Uterus (tissue), 2 donors: ENCODE measurements at regions not wholly inside any gene's neighbourhood (a gene's known extent, or its start where the extent isn't known, plus 50 kb on each side); places are given as distances from the start of the nearest gene placed in this dataset.

Source experiments
- POLR2A ChIP-seq, 2 donors: fragments of 450-650 bp; IDR thresholded peaks; one replicate each; pipeline ENCODE4 v1.6.1; 2016; ENCODE audit warnings: antibody characterized with exemption in 2 of 2, mild to moderate bottlenecking in 1 of 2, moderate library complexity in 1 of 2
- TF ChIP-seq, protein P1 (sequence below), 4 experiments: fragments of 200-600 bp in 2 of 4; fragments of 450-650 bp in 2 of 4; sonication (generic) in 2 of 4; IDR thresholded peaks; one replicate each; pipeline ENCODE4 v1.5.1; 2016 to 2019; ENCODE audit warnings: antibody characterized with exemption in 4 of 4, mild to moderate bottlenecking in 2 of 4, moderate library complexity in 1 of 4

DNA sequence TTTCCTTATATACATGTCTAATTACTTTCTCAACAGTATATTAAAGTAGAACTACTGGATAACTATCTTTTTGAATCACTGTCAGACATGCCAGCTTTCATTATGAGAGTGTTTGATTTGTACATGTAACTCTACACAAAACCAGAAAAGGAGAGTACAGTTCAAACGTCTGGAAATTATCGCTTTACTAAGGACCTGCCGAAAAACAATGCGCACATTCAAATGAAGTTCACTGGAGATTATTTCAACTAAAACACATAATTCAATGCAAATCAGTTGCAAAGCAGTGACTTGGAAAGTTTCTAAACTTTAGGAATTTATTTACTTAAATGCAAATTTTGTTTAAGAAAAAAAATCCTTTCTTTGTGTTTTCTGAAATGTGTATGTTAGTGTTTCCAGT, 942.5 kb downstream of the EFNA5 start:
- TF ChIP-seq, protein P1, sequence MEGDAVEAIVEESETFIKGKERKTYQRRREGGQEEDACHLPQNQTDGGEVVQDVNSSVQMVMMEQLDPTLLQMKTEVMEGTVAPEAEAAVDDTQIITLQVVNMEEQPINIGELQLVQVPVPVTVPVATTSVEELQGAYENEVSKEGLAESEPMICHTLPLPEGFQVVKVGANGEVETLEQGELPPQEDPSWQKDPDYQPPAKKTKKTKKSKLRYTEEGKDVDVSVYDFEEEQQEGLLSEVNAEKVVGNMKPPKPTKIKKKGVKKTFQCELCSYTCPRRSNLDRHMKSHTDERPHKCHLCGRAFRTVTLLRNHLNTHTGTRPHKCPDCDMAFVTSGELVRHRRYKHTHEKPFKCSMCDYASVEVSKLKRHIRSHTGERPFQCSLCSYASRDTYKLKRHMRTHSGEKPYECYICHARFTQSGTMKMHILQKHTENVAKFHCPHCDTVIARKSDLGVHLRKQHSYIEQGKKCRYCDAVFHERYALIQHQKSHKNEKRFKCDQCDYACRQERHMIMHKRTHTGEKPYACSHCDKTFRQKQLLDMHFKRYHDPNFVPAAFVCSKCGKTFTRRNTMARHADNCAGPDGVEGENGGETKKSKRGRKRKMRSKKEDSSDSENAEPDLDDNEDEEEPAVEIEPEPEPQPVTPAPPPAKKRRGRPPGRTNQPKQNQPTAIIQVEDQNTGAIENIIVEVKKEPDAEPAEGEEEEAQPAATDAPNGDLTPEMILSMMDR (IDR thresholded peaks at IDR 0.05), result no peak
- no peak for TF ChIP-seq POLR2A (IDR thresholded peaks at IDR 0.05)
